ENCODE measurements at regions not wholly inside any gene's neighbourhood (a gene's known extent, or its start where the extent isn't known, plus 50 kb on each side); places are given as distances from the start of the nearest gene placed in this dataset.

GRCh38 chr6:144797881-144798589, 512.9 kb downstream of the UTRN start:
- DNase-seq, result no peak

- no peak for DNase-seq
Measured at GRCh38 chr6:144804246-144804790, 519.2 kb downstream of the UTRN start.

GRCh38 chr6:144805049-144805448, 519.9 kb downstream of the UTRN start:
- no peak for DNase-seq

DNA sequence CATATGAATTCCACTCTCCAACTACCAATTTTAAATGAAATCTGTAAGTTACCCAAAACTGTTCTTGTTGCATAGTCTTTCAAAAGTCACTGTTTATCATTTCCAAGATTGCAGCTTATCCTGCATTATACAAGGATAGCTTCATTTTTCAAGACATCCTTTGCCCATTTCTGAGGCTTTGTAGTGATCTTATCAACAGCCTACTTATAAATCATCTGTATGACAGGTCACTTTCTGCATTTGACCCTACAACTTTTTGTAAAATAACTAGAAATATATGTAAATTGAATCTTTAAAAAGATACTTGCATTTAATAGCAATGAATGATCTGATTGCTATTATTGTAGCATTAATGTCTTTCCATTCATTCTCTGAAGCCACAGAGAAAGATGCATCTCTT, 521.1 kb downstream of the UTRN start:
- DNase-seq, result no peak

DNA sequence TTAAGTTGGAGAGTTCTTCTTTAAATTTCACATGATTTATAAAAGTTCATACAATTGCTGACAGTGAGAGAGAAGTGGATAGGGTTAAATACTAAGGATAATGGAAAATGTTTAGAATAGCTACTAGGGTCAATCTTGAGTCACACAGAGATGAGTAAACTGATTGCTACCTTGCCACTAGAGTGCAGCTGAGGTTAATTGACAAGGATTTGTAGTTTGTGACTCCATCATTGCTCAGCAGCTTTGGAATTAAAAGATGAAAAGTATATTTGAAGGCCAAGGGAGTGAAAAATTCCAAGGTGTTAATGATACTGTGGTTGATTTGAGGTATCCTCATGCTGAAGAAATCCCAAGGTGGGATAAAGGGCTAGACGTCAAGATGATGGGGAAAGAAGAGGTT, 524.0 kb downstream of the UTRN start:
- no peak for DNase-seq

GRCh38 chr6:144809969-144810368, 524.8 kb downstream of the UTRN start:
- DNase-seq, result no peak

DNA sequence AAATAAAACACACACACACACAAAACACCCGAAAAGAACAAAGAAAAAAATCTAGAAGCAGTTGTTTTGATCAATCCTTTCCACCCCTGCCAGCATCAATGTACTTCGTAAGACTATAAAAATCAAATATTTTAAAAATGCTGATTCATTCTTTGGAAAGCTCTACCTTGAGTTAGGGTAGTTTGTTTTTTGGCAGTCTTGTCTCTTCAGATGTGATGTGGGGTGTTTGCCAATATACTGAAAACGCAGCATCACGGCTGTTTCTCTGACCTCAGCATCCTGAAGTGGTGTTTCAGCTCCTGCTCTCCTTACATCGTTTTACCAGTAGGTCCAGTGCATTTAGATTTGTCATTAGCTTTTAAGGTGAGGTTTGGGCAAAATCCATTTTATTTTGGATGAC, 526.0 kb downstream of the UTRN start:
- DNase-seq, result no peak

GRCh38 chr6:144816936-144817335, 531.8 kb downstream of the UTRN start:
- no peak for DNase-seq

- no peak for DNase-seq
Measured at GRCh38 chr6:144820270-144820669, 535.1 kb downstream of the UTRN start.

GRCh38 chr6:144823131-144823530, 538.0 kb downstream of the UTRN start:
- no peak for DNase-seq

DNA sequence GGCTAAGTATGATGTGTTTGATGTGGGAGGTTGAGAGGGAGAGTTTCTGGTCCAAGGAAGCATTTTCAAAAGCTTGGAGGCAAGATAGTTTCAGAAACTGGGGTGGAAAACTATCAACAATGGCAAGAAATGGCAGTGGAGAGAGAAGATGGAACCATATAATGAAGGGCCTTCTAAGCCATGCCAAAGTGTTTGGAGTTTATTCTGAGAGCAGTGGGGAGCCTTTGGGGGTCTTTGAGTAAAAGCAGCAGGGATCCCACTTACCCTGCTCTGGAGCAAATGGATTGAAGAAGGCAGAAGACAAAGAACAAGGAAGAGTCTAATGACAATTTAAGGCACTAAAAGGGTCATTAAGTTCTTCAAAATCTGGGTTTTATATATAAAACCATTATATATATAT, 538.9 kb downstream of the UTRN start:
- DNase-seq, result no peak

DNA sequence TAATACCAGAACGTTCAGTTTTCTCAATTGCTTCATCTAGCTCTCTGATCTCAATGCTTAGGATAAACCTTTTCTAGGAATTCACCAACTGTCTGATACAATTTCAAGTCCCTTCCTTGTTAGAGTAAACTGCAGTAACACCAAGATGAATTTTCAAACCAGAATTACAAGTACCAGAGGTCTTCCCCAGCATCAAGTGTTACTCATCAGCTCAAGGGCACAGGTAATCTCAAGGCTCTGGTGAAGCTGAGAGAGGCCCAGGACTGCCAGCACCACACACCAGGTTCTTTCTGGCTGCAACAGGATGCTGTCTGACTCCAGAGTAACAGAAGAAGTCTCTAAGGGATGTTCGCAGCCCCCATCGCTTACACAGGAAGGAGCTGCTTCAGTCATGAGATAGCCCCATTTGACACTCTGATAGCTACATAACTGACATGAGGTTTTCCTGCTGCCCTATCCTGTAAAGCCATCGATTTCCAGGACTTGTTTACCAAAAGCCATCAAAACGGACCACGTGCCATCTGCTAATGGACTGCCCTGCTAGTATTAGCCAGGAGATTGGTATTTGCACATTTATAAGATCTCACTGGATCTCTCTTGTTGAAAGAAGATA, 549.4 kb downstream of the UTRN start:
- no peak for DNase-seq

- no peak for DNase-seq
Measured at GRCh38 chr6:144835322-144835973, 550.3 kb downstream of the UTRN start.

- DNase-seq, result no peak
Measured at GRCh38 chr6:144840619-144841018, 555.5 kb downstream of the UTRN start.

DNA sequence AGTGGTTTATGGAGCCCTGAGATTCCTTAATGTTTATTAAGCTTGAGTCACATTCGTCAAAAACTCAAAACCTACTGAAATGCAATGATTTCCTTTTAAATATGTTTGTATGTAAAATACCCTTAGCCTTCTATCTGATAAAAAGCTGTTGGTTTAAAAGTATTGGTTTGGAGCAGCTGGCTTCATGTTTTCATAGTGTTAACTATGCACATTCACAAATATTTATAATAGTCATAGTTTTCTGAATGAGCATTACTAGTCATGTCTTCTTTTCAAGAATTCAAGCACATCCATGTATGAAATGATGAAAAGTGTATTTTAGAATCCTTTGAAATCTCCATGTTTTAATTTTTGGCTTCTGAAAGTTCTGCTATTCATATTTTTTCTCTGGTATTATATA, 558.6 kb downstream of the UTRN start:
- no peak for DNase-seq

DNA sequence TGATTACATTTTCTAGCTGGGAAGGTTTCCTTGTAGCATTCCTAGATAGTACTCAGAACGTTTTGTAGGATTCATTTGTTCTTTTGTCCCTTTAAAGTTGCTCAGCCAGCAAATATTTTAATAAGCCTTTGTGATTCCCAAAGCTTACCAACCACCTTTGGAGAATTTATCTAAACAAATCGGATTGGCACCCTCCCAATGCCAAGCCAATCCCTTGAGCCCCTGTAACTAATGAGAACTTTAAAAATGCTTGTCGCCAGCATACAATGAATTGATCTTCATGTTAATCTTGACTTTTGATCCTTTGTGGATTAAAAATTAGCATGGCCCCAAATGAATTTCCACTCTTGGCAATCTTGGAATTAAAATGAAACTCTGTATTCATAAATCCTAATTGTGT, 559.5 kb downstream of the UTRN start:
- no peak for DNase-seq

DNA sequence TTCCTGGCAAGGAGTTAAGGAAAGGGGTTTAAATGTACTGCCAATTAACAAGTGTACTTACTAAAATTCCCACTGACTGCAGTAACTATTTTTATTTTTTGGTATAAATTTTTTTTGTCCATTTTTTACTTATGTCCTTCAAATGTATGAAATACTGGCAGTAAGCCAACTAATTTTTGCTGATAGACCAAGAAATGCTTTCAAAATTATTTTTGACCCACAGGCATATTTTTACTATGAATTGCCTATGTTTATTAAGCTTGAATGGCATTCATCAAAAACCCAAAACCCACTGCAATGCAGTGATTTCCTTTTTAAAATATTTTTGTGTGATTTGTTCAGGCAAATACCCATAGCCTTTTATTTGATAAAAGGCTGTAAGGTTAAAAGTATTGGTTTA, 560.1 kb downstream of the UTRN start:
- no peak for DNase-seq

- DNase-seq, result no peak
Measured at GRCh38 chr6:144847916-144848315, 562.8 kb downstream of the UTRN start.

DNA sequence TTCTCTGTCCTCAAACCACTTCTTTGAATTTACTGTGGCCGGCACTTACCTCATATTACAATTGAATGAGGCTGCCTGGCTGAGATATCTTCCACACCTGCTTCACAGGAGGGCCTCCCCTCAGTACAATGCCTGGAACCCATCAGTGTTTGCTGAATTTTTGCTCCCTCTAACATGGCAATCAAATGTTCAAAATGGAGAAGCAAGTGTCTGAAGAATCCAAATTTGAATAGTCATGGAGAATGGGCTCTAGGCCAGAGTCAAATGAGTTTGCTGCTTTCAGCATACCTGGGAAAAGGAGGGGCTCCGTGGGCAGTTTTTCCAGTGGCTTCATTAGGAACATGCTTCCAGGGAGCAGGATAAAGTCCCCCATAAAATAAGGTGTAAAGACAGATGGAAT, 564.8 kb downstream of the UTRN start:
- no peak for DNase-seq

GRCh38 chr6:144853603-144854002, 568.5 kb downstream of the UTRN start:
- DNase-seq, result no peak

GRCh38 chr6:144854654-144855053, 569.5 kb downstream of the UTRN start:
- no peak for DNase-seq

- DNase-seq, result no peak
Measured at GRCh38 chr6:144855375-144855774, 570.2 kb downstream of the UTRN start.

DNA sequence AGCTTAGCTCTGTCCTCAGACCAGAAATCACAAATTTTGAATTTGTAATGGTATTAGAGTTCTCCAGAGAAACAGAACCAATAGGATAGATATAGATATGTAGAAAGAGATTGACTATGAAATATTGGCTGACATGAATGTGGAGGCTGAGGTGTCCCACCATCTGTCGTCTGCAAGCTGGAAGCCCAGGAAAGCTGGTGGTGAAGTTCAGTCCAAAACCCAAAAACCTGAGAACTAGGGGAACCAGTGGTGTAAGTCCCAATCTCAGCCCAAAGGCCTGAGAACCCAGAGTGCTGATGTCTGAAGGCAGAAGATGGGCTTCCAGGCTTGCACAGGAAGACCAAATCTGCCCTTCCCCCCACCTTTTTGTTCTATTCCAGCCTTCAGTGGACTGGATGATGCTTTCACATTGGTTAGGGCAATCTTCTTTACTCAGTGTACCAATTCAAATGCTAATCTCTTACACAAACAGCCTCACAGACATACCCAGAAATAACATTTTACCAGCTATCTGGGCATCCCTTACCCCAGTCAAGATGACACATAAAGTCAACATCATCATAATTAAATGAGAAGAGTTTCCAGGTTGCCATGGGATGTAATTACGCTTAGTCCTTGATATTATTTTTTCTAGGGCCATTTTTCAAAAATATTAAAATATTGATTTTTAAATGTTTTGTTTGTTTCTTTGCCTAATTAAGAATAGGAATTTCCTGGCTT, 570.8 kb downstream of the UTRN start:
- DNase-seq, result no peak

GRCh38 chr6:144856622-144857021, 571.5 kb downstream of the UTRN start:
- no peak for DNase-seq
